ENCODE measurements at regions not wholly inside any gene's neighbourhood (a gene's known extent, or its start where the extent isn't known, plus 50 kb on each side); places are given as distances from the start of the nearest gene placed in this dataset.

DNA sequence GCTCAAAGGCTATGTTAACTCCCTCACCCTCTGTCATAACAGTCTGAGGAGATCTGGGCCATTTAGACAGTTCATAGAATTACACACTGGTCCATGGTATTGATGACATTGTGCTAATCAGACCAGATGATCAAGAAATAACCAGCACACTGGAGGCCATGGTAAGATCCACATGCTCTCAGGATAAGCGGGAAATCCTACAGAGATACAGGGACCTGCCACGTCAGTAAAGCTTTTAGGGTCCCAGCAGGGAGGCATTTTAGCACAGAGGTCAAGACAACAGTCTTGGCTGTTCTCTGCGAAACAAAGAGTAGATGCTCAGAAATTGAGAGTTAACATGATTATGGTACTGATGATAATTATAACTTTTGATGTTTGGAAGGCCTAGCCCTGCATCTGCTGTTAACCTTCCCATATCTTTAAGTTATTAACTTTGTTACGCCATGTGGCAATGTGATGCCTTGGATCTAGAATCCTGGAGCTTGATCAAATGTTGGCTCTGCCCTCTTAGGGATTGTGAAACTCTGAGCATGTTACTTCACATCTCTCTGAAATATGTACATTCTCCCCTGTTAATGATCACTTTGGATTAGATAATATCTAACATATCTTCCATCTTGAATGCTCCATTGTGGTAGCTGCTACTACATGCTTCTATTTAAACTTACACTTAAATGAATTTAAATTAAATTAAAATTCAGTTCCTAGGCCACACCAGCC, 172.0 kb upstream of the SOX9 start:
- TF ChIP-seq, protein P1, sequence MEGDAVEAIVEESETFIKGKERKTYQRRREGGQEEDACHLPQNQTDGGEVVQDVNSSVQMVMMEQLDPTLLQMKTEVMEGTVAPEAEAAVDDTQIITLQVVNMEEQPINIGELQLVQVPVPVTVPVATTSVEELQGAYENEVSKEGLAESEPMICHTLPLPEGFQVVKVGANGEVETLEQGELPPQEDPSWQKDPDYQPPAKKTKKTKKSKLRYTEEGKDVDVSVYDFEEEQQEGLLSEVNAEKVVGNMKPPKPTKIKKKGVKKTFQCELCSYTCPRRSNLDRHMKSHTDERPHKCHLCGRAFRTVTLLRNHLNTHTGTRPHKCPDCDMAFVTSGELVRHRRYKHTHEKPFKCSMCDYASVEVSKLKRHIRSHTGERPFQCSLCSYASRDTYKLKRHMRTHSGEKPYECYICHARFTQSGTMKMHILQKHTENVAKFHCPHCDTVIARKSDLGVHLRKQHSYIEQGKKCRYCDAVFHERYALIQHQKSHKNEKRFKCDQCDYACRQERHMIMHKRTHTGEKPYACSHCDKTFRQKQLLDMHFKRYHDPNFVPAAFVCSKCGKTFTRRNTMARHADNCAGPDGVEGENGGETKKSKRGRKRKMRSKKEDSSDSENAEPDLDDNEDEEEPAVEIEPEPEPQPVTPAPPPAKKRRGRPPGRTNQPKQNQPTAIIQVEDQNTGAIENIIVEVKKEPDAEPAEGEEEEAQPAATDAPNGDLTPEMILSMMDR (IDR thresholded peaks at IDR 0.05) = no peak
- TF ChIP-seq POLR2A (IDR thresholded peaks at IDR 0.05) (no peak), POLR2AphosphoS5 (IDR thresholded peaks at IDR 0.05) (no peak), EP300 (IDR thresholded peaks at IDR 0.05) (no peak)
